HepG2 (cell line): ENCODE measurements at regions not wholly inside any gene's neighbourhood (a gene's known extent, or its start where the extent isn't known, plus 50 kb on each side); places are given as distances from the start of the nearest gene placed in this dataset.

Experiments
- ATAC-seq: fragments of 200-7000 bp; cut with Tn5 transposase; 3 replicates; pipeline ENCODE4 v1.9.1; 2020; ENCODE audit warnings: mild to moderate bottlenecking, moderate library complexity
- BruUV-seq: library from RNA; stranded (reverse); fragments of 400-500 nt; replicated peaks from 2 replicates; lab custom pipeline; 2021; lab: Mats Ljungman, UMichigan
- CTCF ChIA-PET: fragments of 300-600 bp; formaldehyde crosslinking; extraction: SDS; loops from one replicate; lab custom pipeline; 2021; ENCODE audit warnings: low total read pairs, inconsistent platforms, low intra/inter-chr PET ratio; lab: Yijun Ruan, JAX
- POLR2A ChIA-PET: fragments of 350-600 bp; sonication (Branson Sonifier 250); formaldehyde crosslinking; loops from one replicate; lab custom pipeline; 2020; ENCODE audit warnings: antibody characterized with exemption, inconsistent platforms; lab: Yijun Ruan, JAX
- DNase-seq: peaks from one replicate; pipeline ENCODE4 v3.0.0-alpha.2; 2015; ENCODE audit warnings: low spot score
- FAIRE-seq: peaks from 3 replicates; lab custom pipeline; 2011; peaks lifted over from hg19 to GRCh38; lab: Jason Lieb, UNC
- H2AFZ ChIP-seq: one replicate; pipeline ENCODE4 v1.6.1; 2011; ENCODE audit warnings: low read length, inconsistent platforms
- H3K27ac ChIP-seq: fragments of 300-600 bp; 3 replicates; pipeline ENCODE4 v1.8.0; 2011; ENCODE audit warnings: mixed run types, mild to moderate bottlenecking, mixed read lengths, low read length, inconsistent platforms; ENCODE audit not compliant: insufficient read depth; ENCODE audit errors: extremely low read length
- H3K27me3 ChIP-seq, 2 experiments: fragments of 200-600 bp in 1 of 2; 2 replicates in 1 of 2; 3 replicates in 1 of 2; pipeline versions ENCODE4 v1.6.0 to v1.8.0; 2011; ENCODE audit warnings: low read length in 2 of 2, mild to moderate bottlenecking in 2 of 2, moderate library complexity in 2 of 2, inconsistent platforms in 1 of 2; ENCODE audit not compliant: insufficient read depth in 2 of 2, control insufficient read depth in 1 of 2
- H3K36me3 ChIP-seq, 2 experiments: fragments of 200-600 bp in 1 of 2; replicated peaks in 1 of 2; 2 replicates in 1 of 2; 3 replicates in 1 of 2; pipeline versions ENCODE4 v1.5.1 to v1.8.0; 2011; ENCODE audit warnings: low read length in 2 of 2, inconsistent platforms in 1 of 2; ENCODE audit not compliant: insufficient read depth in 2 of 2, control insufficient read depth in 1 of 2
- H3K4me1 ChIP-seq: 2 replicates; pipeline ENCODE4 v1.5.1; 2012; ENCODE audit warnings: low read length, inconsistent platforms; ENCODE audit not compliant: insufficient read depth
- H3K4me2 ChIP-seq: 2 replicates; pipeline ENCODE4 v1.6.0; 2011; ENCODE audit warnings: low read depth, low read length, inconsistent platforms
- H3K4me3 ChIP-seq, 3 experiments: fragments of 200-600 bp in 1 of 3; sonication (generic), shearing (Covaris generic) in 1 of 3; replicated peaks in 1 of 3; 2 replicates each; pipeline ENCODE4 v1.5.1; 2011 to 2016; ENCODE audit warnings: low read length in 3 of 3, inconsistent platforms in 2 of 3, low read depth in 2 of 3, mild to moderate bottlenecking in 2 of 3, control low read depth in 1 of 3, mixed read lengths in 1 of 3; ENCODE audit not compliant: insufficient read depth in 1 of 3
- H3K79me2 ChIP-seq: one replicate; pipeline ENCODE4 v1.6.1; 2011; ENCODE audit warnings: low read length, inconsistent platforms; ENCODE audit not compliant: insufficient read depth
- H3K9ac ChIP-seq: 2 replicates; pipeline ENCODE4 v1.6.0; 2011; ENCODE audit warnings: mild to moderate bottlenecking, low read depth, low read length, inconsistent platforms; ENCODE audit not compliant: insufficient read depth
- H3K9me3 ChIP-seq: 2 replicates; pipeline ENCODE4 v1.5.1; 2012; ENCODE audit warnings: mild to moderate bottlenecking, low read length
- H4K20me1 ChIP-seq: 2 replicates; pipeline ENCODE4 v1.6.0; 2011; ENCODE audit warnings: inconsistent platforms, mild to moderate bottlenecking, low read length, moderate library complexity; ENCODE audit not compliant: insufficient read depth
- ATAD3A ChIP-seq: sonication (generic); formaldehyde crosslinking; IDR thresholded peaks from 2 replicates; pipeline ENCODE4 v1.4.0; 2020; ENCODE audit warnings: missing genetic modification reagents
- ATF5 ChIP-seq: sonication (generic); formaldehyde crosslinking; IDR thresholded peaks from 2 replicates; pipeline ENCODE4 v1.4.0; 2020; ENCODE audit warnings: mild to moderate bottlenecking, low read depth, missing genetic modification reagents
- CEBPB ChIP-seq: IDR thresholded peaks from 2 replicates; pipeline ENCODE4 v1.6.1; 2011; ENCODE audit warnings: low read depth, low read length, improper control_type of control experiment, borderline replicate concordance
- CHCHD3 ChIP-seq: sonication (generic); formaldehyde crosslinking; IDR thresholded peaks from 2 replicates; pipeline ENCODE4 v1.8.0; 2022; ENCODE audit warnings: mild to moderate bottlenecking, missing genetic modification reagents, moderate library complexity
- FOXK2 ChIP-seq: fragments of 450-650 bp; IDR thresholded peaks from 2 replicates; pipeline ENCODE4 v1.6.1; 2016
- FOXP1 ChIP-seq, 2 experiments: fragments of 450-650 bp in 1 of 2; IDR thresholded peaks; 2 replicates each; pipeline ENCODE4 v1.6.1; 2017 to 2018; ENCODE audit warnings: antibody characterized with exemption in 1 of 2
- MNT ChIP-seq: fragments of 450-650 bp; IDR thresholded peaks from 2 replicates; pipeline ENCODE4 v1.6.1; 2016
- NBN ChIP-seq: fragments of 450-650 bp; conservative IDR thresholded peaks from 2 replicates; pipeline ENCODE4 v1.6.1; 2017
- PLRG1 ChIP-seq: fragments of 450-650 bp; conservative IDR thresholded peaks from 2 replicates; pipeline ENCODE4 v1.6.1; 2016
- RAD51 ChIP-seq: fragments of 450-650 bp; IDR thresholded peaks from 2 replicates; pipeline ENCODE4 v1.6.1; 2016; ENCODE audit warnings: borderline replicate concordance
- YEATS2 ChIP-seq: sonication (generic); formaldehyde crosslinking; IDR thresholded peaks from 2 replicates; pipeline ENCODE4 v1.4.0; 2020; ENCODE audit warnings: missing genetic modification reagents, borderline replicate concordance
- ZFP62 ChIP-seq: sonication (generic); formaldehyde crosslinking; IDR thresholded peaks from 2 replicates; pipeline ENCODE4 v1.4.0; 2020; ENCODE audit warnings: missing genetic modification reagents
- ZNF280D ChIP-seq: sonication (generic); formaldehyde crosslinking; IDR thresholded peaks from 2 replicates; pipeline ENCODE4 v1.5.1; 2020; ENCODE audit warnings: mild to moderate bottlenecking, missing genetic modification reagents
- ZNF282 ChIP-seq: fragments of 450-650 bp; IDR thresholded peaks from 2 replicates; pipeline ENCODE4 v1.6.1; 2018; ENCODE audit not compliant: partially characterized antibody
- WGBS: methylation state at CpG from one replicate; pipeline ENCODE4 v1.1.6; 2017; ENCODE audit warnings: low lambda C conversion rate; 5-methylcytosine and 5-hydroxymethylcytosine counted together
- in situ Hi-C: cut with HindIII; loops from 2 replicates; pipeline ENCODE4 v1.10.0; 2017; ENCODE audit warnings: low pct_unique_long_range_greater_than_20kb; ENCODE audit not compliant: extremely low pct_ligation_motif_present
- intact Hi-C: fragments of 100-400 bp; cut with micrococcal nuclease; formaldehyde crosslinking; loops from one replicate; pipeline ENCODE4 v1.10.0; 2022; ENCODE audit not compliant: unreplicated experiment

GRCh38 chr1:209529233-209529632, 54.3 kb upstream of the CAMK1G start:
- TF ChIP-seq PLRG1: 0 out of 2 replicates have a peak, but pooled peaks have one; percentile 42
- TF ChIP-seq FOXP1 (IDR thresholded peaks at IDR 0.05): 0 out of 2 replicates have a peak, but pooled peaks have one; percentile 7
- no peak for TF ChIP-seq FOXP1 (CRISPR knock-in tag; IDR thresholded peaks at IDR 0.05)
- TF ChIP-seq RAD51: 0 out of 2 replicates have a peak, but pooled peaks have one; percentile 19
- TF ChIP-seq FOXK2: 0 out of 2 replicates have a peak, but pooled peaks have one; percentile 24
- no peak for TF ChIP-seq ZNF282
- TF ChIP-seq ATAD3A (CRISPR knock-in tag): no peak
- TF ChIP-seq MNT: 0 out of 2 replicates have a peak, but pooled peaks have one; percentile 13
- TF ChIP-seq NBN: peak; percentile 86; the same call in 1 of the 2 replicates
- no peak for ATAC-seq
- POLR2A ChIA-PET: no interaction called here
- Histone ChIP-seq H3K4me2 (no peak overlapping the region), H2AFZ (no peak overlapping the region), H3K79me2 (no peaks in the 10 kb centered on the region), H3K27ac (no peak overlapping the region), H3K27me3 (no peaks in the 10 kb centered on the region), H3K9me3 (no peaks in the 10 kb centered on the region), H3K9ac (no peak overlapping the region), H3K4me3 (no peak overlapping the region), H3K36me3 (no peaks in the 10 kb centered on the region), H3K4me1 (peaks cover 14% of the 10 kb centered on the region), H4K20me1 (no peaks in the 10 kb centered on the region)
- 15% methylated on average over 3 of the region's 3 CpGs for WGBS
- FAIRE-seq: no peak
- no peak for DNase-seq
- no TSS peak for BruUV-seq
- intact Hi-C loops: no loop called here
- in situ Hi-C loops: no loop called here
- CTCF ChIA-PET: no interaction called here

GRCh38 chr1:209531006-209531405, 52.5 kb upstream of the CAMK1G start:
- no peaks in the 10 kb centered on the region for H3K27me3 ChIP-seq
- H3K9me3 ChIP-seq: no peaks in the 10 kb centered on the region
- in situ Hi-C loops (no loop called here), intact Hi-C loops (no loop called here)
- CTCF ChIA-PET: no interaction called here
- peaks cover 14% of the 10 kb centered on the region for H3K4me1 ChIP-seq
- BruUV-seq: no TSS peak
- H3K27ac ChIP-seq: no peak overlapping the region
- no peaks in the 10 kb centered on the region for H3K36me3 ChIP-seq
- POLR2A ChIA-PET: no interaction called here
- H3K4me3 ChIP-seq: no peak overlapping the region
- DNase-seq (no peak), ATAC-seq (no peak), FAIRE-seq (no peak)
- H3K79me2 ChIP-seq: no peaks in the 10 kb centered on the region
- no peak overlapping the region for H3K9ac ChIP-seq
- H3K4me2 ChIP-seq: no peak overlapping the region
- no peak overlapping the region for H2AFZ ChIP-seq
- 0% methylated on average over 4 of the region's 4 CpGs for WGBS
- H4K20me1 ChIP-seq: no peaks in the 10 kb centered on the region
- TF ChIP-seq ZNF280D (CRISPR knock-in tag): no peak
- no peak for TF ChIP-seq CHCHD3 (CRISPR knock-in tag)
- TF ChIP-seq ATF5: no peak
- TF ChIP-seq YEATS2: no peak
- TF ChIP-seq ZFP62 (CRISPR knock-in tag): no peak
- no peak for TF ChIP-seq CEBPB
